ENCODE measurements at regions not wholly inside any gene's neighbourhood (a gene's known extent, or its start where the extent isn't known, plus 50 kb on each side); places are given as distances from the start of the nearest gene placed in this dataset.
"Not testable (repeated sequence)": the region's sequence is repeated elsewhere in the genome, so short reads cannot be mapped to it uniquely, and the experiment has no call there.

DNA sequence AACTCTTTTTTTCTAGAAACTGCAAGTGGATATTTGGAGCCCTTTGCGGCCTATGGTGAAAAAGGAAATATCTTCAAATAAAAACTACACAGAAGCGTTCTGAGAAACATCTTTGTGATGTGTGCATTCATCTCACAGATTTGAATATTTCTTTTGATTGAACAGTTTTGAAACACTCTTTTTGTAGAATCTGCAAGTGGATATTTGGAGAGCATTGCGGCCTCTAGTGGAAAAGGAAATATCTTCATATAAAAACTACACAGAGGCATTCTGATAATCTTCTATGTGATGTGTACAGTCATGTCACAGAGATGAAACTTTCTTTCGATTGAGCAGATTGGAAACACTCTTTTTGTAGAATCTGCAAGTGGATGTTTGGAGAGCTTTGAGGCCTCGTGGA, 1833.6 kb downstream of the UQCRFS1 start:
- TF ChIP-seq, protein P1, sequence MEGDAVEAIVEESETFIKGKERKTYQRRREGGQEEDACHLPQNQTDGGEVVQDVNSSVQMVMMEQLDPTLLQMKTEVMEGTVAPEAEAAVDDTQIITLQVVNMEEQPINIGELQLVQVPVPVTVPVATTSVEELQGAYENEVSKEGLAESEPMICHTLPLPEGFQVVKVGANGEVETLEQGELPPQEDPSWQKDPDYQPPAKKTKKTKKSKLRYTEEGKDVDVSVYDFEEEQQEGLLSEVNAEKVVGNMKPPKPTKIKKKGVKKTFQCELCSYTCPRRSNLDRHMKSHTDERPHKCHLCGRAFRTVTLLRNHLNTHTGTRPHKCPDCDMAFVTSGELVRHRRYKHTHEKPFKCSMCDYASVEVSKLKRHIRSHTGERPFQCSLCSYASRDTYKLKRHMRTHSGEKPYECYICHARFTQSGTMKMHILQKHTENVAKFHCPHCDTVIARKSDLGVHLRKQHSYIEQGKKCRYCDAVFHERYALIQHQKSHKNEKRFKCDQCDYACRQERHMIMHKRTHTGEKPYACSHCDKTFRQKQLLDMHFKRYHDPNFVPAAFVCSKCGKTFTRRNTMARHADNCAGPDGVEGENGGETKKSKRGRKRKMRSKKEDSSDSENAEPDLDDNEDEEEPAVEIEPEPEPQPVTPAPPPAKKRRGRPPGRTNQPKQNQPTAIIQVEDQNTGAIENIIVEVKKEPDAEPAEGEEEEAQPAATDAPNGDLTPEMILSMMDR (IDR thresholded peaks at IDR 0.05), result not testable (repeated sequence)
- TF ChIP-seq POLR2A (IDR thresholded peaks at IDR 0.05), result not testable (repeated sequence)
